Kidney glomerular epithelial cell (primary cell): ENCODE measurements at regions not wholly inside any gene's neighbourhood (a gene's known extent, or its start where the extent isn't known, plus 50 kb on each side); places are given as distances from the start of the nearest gene placed in this dataset.

Experiments
- DNase-seq: peaks from one replicate; lab custom pipeline; 2025; lab: John Stamatoyannopoulos, UW

- DNase-seq, result no peak
Measured at GRCh38 chr14:99322731-99323599, 51.0 kb upstream of the BCL11B start.

- DNase-seq, result no peak
Measured at GRCh38 chr14:99321955-99322730, 50.1 kb upstream of the BCL11B start.
